ENCODE measurements at regions not wholly inside any gene's neighbourhood (a gene's known extent, or its start where the extent isn't known, plus 50 kb on each side); places are given as distances from the start of the nearest gene placed in this dataset.

DNA sequence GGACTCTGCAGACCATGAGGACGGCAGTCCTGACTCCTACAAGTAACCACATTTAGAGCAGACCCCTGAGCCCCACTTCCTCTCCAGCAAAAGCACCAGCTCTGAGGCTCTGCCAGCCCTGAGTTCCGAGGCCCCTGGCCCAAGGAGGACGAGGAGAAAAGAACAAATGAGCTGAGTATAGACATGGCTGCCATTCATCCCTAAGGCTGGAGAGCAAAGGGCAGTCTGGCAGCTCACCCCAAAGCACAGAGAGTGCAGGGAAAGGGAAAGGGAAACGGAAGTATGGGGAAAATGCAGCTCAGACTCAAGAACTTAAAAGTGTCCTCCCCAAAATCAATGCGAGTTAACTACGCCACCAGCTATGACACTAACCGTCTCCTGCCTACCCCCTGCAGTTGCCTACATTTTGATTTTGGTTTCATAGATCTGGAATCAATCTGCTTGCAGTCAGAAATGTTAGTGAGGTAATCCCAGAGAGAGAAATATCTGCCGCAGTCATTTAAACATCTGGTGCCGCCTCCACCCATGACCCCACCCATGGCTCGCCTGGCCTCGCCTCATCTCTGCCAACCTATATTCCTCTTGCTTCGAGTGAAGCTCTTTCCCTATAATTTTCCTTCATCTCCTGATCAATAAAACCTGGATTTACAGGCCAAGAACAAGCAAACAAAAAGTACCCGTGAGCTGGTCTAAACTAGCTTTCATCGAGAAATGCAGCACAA, 49.6 kb upstream of the AFDN start:
- ATAC-seq: no peak
- H3K4me3 ChIP-seq: no peak overlapping the region
- intact Hi-C loops (cut with DNase I): no loop called here
- H3K9me3 ChIP-seq: no peaks in the 10 kb centered on the region
- no peak overlapping the region for H3K27ac ChIP-seq
- no peaks in the 10 kb centered on the region for H3K4me1 ChIP-seq
- TF ChIP-seq, protein P1, sequence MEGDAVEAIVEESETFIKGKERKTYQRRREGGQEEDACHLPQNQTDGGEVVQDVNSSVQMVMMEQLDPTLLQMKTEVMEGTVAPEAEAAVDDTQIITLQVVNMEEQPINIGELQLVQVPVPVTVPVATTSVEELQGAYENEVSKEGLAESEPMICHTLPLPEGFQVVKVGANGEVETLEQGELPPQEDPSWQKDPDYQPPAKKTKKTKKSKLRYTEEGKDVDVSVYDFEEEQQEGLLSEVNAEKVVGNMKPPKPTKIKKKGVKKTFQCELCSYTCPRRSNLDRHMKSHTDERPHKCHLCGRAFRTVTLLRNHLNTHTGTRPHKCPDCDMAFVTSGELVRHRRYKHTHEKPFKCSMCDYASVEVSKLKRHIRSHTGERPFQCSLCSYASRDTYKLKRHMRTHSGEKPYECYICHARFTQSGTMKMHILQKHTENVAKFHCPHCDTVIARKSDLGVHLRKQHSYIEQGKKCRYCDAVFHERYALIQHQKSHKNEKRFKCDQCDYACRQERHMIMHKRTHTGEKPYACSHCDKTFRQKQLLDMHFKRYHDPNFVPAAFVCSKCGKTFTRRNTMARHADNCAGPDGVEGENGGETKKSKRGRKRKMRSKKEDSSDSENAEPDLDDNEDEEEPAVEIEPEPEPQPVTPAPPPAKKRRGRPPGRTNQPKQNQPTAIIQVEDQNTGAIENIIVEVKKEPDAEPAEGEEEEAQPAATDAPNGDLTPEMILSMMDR (IDR thresholded peaks at IDR 0.05): no peak
- no peaks in the 10 kb centered on the region for H3K27me3 ChIP-seq
- DNase-seq: no peak
- H3K36me3 ChIP-seq: no peaks in the 10 kb centered on the region
- no peak for FAIRE-seq
- WGBS, 2 donors: 70 to 73% methylated on average over 14 of the region's 14 CpGs
